DND-41 (cell line): ENCODE measurements at regions not wholly inside any gene's neighbourhood (a gene's known extent, or its start where the extent isn't known, plus 50 kb on each side); places are given as distances from the start of the nearest gene placed in this dataset.

ENCODE experiments used
- EZH2 ChIP-seq: IDR thresholded peaks from 3 replicates; pipeline ENCODE4 v1.6.1; 2012; ENCODE audit warnings: borderline replicate concordance, low read depth, mild to moderate bottlenecking, moderate library complexity, low read length, inconsistent platforms; ENCODE audit not compliant: severe bottlenecking
- TF ChIP-seq, protein P1 (sequence below): IDR thresholded peaks from 2 replicates; pipeline ENCODE4 v1.5.1; 2012; ENCODE audit warnings: borderline replicate concordance, low read length, moderate library complexity, mild to moderate bottlenecking; ENCODE audit not compliant: poor library complexity, severe bottlenecking; ENCODE audit errors: extremely low read depth

DNA sequence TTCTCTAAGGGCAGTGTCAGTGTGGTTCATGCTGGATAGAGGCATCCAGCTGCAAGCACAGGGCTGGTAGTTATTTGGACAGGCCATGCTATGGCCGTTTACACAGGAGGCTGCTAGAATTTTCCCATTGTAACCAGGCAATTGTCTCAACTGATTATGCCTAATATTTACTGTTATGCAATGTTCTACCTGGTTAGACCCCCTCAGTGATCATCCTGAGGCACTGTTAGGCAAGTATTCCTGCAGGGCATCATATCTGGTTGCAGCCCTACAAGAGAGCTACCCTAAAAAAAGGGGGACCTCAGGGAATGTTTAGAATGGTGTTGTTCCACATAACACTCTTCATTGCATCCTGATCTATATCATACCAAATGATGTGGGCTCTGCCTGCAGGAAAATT, 1124.6 kb downstream of the JRKL start:
- TF ChIP-seq, protein P1, sequence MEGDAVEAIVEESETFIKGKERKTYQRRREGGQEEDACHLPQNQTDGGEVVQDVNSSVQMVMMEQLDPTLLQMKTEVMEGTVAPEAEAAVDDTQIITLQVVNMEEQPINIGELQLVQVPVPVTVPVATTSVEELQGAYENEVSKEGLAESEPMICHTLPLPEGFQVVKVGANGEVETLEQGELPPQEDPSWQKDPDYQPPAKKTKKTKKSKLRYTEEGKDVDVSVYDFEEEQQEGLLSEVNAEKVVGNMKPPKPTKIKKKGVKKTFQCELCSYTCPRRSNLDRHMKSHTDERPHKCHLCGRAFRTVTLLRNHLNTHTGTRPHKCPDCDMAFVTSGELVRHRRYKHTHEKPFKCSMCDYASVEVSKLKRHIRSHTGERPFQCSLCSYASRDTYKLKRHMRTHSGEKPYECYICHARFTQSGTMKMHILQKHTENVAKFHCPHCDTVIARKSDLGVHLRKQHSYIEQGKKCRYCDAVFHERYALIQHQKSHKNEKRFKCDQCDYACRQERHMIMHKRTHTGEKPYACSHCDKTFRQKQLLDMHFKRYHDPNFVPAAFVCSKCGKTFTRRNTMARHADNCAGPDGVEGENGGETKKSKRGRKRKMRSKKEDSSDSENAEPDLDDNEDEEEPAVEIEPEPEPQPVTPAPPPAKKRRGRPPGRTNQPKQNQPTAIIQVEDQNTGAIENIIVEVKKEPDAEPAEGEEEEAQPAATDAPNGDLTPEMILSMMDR = no peak
- TF ChIP-seq EZH2 = no peak
